ENCODE measurements at regions not wholly inside any gene's neighbourhood (a gene's known extent, or its start where the extent isn't known, plus 50 kb on each side); places are given as distances from the start of the nearest gene placed in this dataset.
A peak's percentile ranks its signal among the peaks of the same experiment; 100 is the strongest.

DNA sequence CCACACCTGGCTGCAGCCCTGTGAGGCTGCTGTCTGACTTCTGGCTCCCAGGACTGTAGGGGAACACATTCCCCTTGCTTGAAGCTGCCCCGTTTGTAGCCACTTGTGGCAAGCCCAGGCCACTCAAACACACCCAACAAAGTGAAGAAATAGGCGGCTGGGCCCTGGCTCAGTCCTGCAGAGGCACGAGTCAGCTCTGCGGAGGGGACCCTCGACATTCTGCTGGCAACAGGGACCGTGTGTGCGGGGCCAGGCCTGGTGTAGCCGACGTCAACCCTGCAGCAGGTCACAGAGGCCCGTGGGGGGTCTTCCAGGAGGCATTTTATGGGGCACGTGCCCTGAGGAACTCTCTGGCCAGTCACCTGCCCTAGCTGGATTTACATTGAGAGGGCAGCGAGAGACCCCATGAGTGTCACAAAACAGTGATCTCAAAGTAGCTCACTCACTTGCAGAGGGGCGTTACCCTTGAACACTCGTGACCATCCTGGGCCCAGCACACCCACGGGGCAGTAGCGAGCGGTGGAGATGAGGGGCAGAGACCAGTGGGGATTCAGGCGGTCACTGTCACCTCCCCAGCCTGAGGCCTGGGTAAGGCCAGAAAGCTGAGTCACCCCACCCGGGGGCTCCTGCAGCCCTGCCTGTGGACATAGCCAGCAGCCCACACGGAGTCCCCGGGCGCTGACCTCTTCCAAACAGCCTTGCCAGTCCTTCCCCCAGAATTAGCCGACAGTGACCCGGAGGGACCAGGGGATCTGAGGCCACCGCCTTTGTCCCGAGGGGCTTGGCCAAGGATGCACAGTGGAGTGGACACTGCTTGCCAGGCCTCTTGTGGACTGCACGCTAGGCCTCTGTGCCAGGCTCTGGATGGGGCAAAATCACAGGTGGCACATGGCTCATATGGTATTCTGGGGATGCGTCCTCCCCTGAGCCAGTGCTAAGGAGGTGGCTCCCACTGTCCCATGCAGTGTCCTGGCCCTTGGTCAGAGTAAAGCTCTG lies 139.5 kb downstream of the CTTN start:
- no peak for DNase-seq

GRCh38 chr11:70538641-70539359 lies 140.5 kb downstream of the CTTN start:
- DNase-seq: no peak

DNA sequence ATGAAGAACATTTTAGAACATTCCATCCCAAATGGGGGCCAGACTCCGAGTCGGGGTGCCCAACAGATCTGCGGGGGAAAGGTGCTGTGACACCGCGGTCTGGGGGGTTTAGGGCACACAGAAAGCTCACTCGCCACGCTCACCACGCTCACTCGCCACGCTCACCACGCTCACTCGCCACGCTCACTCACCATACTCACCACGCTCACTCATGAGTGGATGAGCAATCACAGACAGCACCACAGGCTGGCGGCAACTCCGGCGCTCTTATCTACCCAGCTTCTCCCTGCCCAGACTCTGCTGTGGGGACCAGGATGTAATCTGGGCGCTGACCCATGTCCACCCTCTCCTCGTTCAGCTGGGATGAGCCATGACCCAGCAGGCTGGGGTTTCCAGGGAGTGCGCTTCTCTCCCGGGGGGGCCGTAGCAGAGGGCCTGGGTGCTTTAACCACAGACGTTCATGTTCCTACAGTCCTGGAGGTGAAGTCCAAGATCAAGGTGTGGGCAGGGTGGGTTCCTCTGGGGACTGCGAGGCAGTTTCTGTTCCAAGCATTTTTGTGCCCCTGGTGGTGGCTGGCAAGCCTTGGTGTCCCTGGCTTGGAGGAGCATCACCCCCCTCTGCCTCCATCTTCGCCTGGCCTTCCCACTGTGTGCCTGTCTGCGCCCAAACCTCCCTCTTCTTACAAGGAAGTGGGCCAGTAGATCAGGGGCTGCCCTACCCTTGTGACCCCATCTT lies 141.2 kb downstream of the CTTN start:
- no peak for DNase-seq

- DNase-seq: no peak
Observed at GRCh38 chr11:70540196-70540595, 141.9 kb downstream of the CTTN start.

GRCh38 chr11:70541176-70541575 lies 142.8 kb downstream of the CTTN start:
- DNase-seq: no peak

DNA sequence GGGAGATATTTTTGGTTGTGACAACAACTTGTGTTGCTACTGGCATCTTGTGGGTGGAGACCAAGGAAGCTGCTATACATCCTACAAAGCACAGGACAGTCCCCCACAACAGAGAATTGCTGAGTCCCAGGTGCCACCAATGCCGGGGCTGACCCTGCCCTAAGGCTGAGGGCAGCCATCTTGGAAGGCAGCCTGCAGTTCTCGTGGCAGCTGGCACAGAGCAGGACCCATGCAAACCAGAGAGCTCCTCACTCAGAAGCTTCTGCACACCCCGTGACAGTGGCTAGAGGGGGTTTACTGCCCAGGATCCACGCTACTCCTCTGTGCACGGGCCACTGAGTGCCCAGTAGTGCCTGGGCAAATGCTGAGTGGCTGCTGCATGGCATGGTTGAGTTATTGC lies 143.4 kb downstream of the CTTN start:
- DNase-seq: no peak

- no peak for DNase-seq
Observed at GRCh38 chr11:70542406-70542805, 144.1 kb downstream of the CTTN start.

DNA sequence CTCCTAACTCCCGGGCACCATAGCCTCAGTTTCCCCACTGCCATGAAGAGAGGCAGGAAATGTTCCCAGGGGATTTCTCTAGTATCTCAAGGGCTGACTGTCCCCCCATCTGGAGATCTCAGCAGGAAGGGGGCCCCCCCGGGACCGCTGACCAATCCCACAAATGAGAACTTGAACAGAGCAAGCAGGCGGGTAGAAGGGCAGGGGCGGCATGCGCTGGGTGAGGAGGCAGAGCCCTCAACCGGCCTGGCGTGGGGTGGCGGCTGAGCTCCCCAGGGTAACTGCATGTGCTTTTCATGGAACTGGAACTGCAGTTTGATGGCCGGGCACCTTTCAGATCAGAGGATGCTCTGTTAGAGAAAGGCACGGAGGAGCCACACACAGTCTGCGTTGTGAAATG lies 144.5 kb downstream of the CTTN start:
- no peak for DNase-seq

DNA sequence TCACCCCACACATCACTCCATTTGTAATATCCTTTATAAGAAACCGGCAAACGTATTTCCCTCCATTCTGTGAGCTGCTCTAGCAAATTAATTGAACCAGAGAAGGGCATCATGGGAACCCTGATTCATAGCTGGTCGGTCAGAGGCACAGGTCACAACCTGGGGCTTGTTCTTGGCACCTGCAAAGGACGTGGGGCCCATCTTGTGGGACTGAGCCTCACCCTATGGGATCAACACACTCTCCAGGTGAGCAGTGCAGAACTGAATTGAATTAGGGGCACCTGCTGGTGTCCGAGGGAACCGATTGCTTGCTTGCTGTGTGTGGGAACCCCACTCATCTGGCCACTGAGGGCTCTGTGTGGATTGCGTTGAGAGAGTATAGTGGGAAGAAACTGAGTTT lies 145.3 kb downstream of the CTTN start:
- DNase-seq: no peak

DNA sequence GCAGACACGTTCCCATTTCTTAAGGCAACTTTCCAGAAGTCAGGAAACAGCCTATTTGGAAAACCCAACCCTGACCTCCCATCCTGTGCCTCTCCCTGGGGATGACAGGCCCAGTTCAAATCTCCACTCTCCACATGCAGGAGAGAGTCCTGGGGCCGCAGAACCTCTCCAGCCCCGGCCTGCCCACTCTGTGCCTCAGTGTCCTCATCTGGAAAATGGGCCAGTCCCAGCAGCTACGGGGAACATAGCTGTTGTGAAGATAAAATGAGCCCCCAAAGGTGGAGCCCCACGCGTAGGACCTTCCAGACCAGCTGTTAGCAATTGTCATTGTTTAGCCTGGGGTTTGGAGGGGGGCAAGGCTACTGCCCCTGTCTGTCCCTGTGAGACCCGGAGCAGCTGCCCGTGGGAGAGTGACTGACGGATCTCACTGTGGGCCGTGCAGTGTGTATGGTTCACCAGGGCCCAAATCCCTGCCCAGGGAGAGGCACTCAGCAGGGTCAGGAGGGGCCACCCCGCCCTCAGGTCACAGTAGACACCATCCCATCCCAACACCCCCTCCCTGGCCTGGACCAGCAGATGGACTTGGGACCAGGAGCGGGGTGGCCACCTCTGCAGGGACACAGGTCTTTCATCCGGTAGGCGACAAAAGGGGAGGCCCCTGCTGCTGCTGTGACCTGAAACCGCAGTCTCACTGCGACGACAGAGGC lies 145.9 kb downstream of the CTTN start:
- no peak for DNase-seq

GRCh38 chr11:70544774-70545609 lies 146.7 kb downstream of the CTTN start:
- DNase-seq: peak; percentile 49

DNA sequence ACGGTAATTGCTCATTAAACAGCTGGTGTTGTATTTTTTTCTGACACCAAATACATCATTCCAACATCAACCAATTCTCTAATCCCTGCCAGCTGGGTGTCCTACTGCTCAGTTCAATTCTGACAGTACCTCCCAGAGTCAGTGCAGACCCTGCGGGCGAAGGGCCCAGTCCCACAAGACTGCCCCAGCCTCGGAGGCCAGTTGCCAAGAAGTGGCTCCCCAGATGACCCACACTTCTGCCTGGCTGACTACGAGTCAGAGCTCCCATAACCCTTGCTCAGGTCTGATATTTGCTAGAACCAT lies 147.2 kb downstream of the CTTN start:
- DNase-seq: peak; percentile 18

DNA sequence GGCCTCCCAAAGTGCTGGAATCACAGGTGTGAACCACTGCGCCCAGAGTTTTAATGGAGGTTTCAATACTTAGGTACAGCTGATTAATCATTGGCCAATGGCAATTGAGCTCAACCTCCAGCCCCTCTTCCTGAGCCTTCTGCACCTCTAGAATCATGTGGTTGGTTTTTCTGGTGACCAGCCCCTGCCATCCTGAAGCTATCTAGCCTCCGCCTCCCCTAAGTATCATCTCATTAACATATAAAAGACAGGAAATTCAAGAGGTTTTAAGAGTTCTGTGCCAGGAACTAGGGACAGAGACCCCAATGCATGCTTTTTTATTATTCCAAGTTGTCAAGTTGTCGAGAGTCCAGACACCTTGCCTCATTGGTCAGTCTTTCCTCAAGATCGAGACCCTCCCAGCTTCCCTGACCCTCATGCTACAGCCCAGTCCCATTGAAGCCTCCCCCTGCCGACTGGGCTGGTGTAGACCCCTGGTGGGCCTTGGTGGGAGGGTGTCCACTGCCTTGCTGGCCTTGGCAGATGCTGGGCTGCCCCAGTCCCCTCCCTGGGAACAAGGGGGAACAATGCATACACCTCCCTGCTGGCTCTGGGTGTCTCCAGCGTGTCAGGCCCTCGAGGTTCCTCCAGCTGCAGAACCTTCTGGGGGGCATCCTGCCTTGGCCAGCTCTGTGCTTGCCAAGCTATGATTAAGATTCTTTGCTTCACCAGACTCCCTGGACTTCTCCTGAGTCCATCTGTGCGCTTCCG lies 148.0 kb downstream of the CTTN start:
- DNase-seq: no peak

- DNase-seq: no peak
Observed at GRCh38 chr11:70547386-70547785, 149.1 kb downstream of the CTTN start.

GRCh38 chr11:70547821-70548670 lies 149.7 kb downstream of the CTTN start:
- DNase-seq: peak; percentile 78

DNA sequence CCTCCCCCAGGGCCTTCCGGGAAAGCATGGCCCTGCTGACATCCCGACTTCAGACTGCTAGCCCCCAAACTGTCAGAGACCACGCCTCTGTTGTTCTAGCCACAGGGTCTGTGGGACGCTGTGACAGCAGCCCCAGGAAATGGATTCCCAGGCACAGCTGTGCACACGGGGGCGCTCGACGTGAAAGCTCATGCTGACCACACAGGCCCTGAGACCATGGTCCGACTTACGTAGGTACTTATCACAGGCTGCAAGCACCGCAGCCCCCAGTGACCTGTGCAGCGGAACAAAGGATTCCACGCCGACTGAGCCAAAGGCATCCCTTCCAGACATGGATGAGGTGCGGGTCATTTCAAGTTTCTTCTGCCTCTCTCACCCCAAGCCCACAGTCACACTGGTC lies 150.6 kb downstream of the CTTN start:
- no peak for DNase-seq

- no peak for DNase-seq
Observed at GRCh38 chr11:70549386-70549785, 151.1 kb downstream of the CTTN start.

DNA sequence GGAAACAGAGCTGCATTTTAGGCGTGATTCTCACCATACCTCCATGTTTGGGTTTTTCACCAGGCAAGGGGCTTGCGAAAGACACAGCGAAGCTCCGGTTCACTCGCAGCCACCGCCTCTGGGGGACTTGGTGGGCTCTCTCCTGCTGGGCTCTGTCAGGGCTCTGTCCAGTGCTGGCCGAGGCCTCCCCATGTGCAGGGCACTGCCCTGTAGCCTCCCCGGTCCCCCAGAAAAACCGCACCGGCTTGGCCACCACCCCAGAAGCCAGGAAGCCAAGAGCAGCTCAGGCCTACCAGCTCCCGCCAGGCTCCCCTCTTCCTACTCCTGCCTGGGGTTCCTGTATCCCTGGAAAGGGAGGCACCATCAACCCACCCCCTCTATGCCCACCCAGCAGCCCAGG lies 151.5 kb downstream of the CTTN start:
- DNase-seq: no peak

DNA sequence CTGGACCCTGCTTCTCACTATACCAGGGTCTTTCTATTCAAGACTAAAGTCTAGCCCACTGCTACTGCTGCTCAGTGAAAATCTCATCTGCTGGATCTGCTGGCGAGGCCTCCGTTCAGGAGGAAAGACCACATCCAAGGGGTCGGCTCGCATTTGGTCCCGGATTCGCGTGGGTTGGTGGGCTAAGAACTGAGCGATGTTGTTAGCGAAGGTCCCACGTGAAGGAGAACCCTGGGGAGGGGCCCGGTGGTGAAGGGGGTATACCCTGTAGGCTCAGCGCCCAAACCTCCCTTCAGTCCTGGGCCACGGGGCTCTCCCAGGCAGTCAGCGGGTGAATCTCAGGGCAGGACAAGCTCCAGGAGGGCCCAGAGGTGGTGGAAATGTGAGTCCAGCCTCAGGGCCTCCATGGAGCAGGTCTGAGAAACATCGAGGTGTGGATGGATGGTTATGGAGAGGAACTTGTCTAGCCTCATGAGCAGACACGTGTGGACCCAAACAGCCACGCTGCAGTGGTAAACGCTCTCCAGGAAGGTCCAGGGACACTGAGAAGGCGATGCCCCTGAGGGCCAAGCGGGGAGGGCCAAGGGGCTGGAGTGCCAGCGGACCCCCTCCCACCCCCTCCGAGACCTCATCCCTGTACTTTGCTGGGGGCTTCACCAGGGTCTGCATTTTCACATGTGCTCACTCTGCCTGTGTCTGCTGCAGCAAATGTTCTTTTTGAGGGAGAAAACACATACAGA lies 152.3 kb downstream of the CTTN start:
- DNase-seq: no peak

Data from NCI-H226 (cell line).